HG03097 (cell line): ENCODE measurements at regions not wholly inside any gene's neighbourhood (a gene's known extent, or its start where the extent isn't known, plus 50 kb on each side); places are given as distances from the start of the nearest gene placed in this dataset.
"Not testable (repeated sequence)": the region's sequence is repeated elsewhere in the genome, so short reads cannot be mapped to it uniquely, and the experiment has no call there.

Source experiments
- ATAC-seq: cut with Tn5 transposase; IDR thresholded peaks from one replicate; pipeline ENCODE4 v1.9.1; 2021; ENCODE audit not compliant: unreplicated experiment, low FRiP score

- no peak for ATAC-seq
Observed at GRCh38 chr1:232364654-232365382, 265.1 kb downstream of the SIPA1L2 start.

GRCh38 chr1:232363008-232363407 is 266.9 kb downstream of the SIPA1L2 start:
- ATAC-seq = no peak

DNA sequence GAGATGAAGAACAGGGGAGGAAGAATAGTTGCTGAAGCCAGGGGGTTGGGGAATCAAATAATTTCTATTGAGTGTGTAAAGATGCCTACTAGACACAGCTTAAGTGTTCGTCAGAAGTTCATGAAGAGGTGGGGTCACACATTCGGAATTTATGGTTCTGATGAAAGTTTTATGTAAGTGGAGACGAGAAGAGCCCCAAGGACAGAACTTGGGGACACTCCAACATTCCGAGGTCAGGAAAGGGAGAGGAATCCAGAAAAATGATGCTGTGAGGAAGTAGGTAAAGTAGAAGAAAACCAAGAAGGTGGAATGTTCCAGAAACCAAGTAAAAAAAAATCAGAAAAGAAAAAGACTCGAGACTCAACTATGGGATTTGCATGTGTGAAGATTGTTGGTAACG is 272.5 kb downstream of the SIPA1L2 start:
- ATAC-seq = no peak

- no peak for ATAC-seq
Observed at GRCh38 chr1:232355162-232356006, 274.5 kb downstream of the SIPA1L2 start.

DNA sequence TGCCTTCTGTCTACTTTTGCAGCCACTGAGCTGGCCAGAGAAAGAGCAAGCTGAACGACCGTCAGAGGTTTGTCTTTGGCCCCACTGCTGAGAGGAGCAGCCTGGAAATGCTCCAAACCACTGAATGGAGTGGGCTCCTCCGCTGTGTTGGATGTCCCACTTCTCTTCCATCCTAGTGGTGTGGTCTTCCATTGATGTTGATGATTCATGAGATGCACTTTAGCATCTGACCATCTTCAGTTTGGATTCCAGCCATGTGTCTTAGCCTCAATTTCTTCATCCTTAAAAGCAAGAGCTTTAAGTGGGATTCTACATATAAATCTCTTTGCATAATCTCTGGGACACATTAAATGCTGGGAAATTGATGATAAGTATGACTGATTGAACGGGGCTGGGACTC is 276.9 kb downstream of the SIPA1L2 start:
- ATAC-seq = no peak

- no peak for ATAC-seq
Observed at GRCh38 chr1:232352366-232352765, 277.6 kb downstream of the SIPA1L2 start.

DNA sequence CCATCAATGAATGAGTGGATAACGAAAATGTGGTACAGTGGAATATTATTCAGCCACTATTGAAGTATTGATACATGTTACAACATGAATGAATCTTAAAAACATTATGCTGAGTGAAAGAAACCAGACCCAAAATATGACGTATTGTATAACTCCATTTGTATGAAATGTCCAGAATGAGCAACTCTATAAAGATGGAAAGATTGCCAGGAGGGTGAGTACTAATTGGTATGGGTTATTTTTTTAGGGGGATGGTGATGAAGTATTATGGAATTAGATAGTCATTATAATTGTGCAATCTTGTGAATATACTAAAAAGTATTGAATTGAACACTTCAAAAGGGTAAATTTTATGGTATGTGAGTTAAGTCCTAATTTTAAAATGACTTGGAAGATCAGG is 278.6 kb downstream of the SIPA1L2 start:
- no peak for ATAC-seq

GRCh38 chr1:232346844-232347243 is 283.1 kb downstream of the SIPA1L2 start:
- no peak for ATAC-seq

DNA sequence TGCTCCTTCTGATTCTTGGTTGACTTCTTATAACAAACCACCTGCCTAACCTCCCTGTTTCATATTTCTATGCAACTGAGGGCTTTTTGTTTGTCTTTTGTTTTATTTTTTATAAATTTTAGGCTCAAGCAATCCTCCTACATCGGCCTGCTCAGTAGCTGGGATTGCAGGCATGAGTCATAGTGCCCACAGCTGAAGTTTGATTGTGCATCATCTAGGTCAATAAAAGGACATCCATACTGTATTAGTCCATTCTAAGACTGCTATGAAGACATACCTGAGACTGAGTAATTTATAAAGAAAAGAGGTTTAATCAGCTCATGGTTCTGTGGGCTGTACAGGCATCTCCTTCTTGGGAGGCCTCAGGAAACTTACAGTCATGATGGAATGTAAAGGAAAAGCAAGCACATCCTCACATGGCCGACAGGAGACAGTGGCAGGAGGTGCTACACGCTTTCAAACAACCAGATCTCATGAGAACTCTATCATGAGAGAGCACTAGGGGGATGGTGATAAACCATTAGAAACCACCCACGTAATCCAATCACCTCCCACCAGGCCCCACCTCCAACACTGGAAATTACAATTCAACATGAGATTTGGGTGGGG is 285.0 kb downstream of the SIPA1L2 start:
- no peak for ATAC-seq

DNA sequence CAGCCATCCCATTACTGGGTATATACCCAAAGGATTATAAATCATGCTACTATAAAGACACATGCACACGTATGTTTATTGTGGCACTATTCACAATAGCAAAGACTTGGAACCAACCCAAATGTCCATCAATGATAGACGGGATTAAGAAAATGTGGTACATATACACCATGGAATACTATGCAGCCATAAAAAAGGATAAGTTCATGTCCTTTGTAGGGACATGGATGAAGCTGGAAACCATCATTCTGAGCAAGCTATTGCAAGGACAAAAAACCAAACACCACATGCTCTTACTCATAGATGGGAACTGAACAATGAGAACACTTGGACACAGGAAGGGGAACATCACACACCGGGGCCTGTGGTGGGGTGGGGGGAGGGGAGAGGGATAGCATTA is 285.7 kb downstream of the SIPA1L2 start:
- not testable (repeated sequence) for ATAC-seq

GRCh38 chr1:232340446-232340845 is 289.5 kb downstream of the SIPA1L2 start:
- ATAC-seq = no peak

GRCh38 chr1:232339073-232339472 is 290.9 kb downstream of the SIPA1L2 start:
- ATAC-seq = no peak

DNA sequence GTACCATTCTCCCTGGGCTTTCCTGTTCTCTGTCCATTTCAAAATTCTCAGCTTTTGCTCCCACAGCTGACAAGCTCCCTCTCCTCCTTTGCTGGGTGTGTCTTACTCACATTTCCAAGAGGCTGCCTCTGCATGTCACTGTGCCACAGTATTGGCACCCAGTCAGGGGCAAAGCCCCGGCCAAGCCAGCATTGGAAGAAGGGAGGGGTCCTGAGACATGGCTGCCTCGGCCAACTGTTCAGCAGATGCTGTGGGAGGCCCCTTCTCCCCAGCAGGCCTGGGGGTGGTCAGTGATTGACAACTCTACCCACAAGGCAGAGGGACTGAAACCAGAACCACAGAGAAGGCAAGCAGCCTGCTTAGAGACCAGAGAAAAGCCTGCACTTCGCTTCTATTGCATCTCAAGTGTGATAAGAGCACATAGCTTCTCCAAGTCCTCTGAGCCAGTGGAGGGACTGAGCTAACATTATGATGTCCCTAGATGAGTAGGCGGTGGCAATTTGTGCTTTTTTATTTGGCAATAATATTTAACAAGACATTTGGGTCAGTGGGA is 294.1 kb downstream of the SIPA1L2 start:
- no peak for ATAC-seq

- no peak for ATAC-seq
Observed at GRCh38 chr1:232335261-232335660, 294.7 kb downstream of the SIPA1L2 start.

DNA sequence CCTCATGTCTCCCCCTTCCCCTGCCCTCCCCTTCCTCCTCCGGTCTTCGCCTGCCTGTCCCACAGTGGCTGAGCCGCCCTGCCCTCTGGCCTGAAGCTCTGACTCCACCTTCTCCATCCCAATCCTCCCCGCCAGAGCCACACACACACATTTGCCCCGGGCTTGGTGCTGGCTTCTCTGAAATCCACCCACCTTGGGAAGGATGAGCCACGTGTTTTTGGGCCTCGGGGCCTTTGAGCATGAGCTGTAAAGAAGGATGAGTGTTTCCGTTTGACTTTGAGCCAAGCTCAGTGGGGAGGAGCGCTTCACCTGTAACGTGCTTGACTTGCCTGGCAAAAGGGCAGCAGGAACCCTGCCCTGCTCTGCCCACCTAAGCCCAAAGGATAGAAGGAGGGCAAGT is 295.1 kb downstream of the SIPA1L2 start:
- no peak for ATAC-seq

DNA sequence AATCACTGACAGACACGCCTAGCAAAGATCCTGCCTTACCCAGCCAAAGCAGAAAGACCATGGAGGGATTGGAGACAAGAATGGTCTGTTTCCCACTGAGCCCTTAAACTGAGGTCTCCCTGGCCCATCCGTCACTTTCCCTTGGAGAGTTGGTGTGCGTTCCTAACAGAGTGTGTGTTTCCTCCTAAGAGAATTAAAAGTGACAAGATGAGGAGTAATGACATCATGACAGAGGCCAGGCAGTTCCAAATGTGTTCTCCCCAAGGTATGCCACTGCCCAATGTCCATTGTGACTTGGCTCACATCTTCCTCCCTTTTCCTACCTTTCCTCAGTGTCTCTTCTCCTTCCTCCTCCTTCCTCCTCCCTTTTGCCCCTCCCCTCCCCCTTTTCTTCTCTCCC is 295.7 kb downstream of the SIPA1L2 start:
- no peak for ATAC-seq

DNA sequence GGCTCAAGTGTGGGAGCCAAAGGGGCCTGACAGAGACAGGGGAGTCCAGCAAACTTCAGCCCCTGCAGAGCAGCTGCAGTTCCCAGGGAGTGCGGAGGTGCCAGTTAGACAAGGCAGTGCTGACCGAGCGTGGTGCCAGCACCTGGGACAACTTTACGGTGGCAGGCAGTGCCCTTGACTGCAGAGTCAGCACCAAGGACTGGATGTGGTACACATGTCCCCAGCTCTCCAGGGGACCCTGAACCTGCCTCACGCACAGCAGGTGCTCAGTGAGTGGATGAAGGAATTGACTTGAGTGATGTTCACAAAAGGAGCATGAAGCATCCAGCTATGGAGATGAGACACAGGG is 296.5 kb downstream of the SIPA1L2 start:
- no peak for ATAC-seq

GRCh38 chr1:232332710-232333418 is 297.1 kb downstream of the SIPA1L2 start:
- ATAC-seq = not testable (repeated sequence)

DNA sequence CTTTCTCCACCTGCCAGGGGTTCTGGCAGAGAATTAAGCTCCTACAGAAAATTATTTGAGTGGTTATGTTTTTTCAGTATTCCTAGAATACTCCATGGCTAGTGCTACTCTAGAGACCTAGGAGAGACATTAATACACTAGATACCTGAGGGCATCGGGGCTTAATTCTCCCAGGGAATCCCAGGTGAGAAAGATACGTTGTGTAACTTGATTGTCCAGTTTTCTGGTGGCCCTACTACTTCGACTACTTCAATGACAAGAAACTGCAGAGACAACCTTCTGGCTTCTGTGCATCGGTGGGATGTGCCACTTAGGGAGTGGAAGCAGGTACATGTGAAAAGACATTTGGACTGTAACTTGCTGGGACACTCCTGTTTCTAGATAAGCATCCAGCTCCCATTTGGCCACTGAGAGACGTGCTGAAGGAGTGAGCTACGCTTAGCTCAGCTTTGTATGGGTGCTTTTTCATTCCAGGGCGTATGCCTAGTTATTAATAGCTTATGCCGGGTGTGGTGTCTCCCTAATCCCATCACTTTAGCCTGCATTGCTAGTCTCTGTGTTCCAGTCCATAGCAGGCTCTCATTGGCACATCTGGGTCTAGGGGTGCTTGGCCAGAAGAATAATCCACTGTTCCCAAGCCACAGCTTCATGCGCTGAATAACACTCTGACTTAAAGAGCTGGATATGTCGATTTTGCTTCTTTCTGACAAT is 300.7 kb downstream of the SIPA1L2 start:
- ATAC-seq = no peak

DNA sequence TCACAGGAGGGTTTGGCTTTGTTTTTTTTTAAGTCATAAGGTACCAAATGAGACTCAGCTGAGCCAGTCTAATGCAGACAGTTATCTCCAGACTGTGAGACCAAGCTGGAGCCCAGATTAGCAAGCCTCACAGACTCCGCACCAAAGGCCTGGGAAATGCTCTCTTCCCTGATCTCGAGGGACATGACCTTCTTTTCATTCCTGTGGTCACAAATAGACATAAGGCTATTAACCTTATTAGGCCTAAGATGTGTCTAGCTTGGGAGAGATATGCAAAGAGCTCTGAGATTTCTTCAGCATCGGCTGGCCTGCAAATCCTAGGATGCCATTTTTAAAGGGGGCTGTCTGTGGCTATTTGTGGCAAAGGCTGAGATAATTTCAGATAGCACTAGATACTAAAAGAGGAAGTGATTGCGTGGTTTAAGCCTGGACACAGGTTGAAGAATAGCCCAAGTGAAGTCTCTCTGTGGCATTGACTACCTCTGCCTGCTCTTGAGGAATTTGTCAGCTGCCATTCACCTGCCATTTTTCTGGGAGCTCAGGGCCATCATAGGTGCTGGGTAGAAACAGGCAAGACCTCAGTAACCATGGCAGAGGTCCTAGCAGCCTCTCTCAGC is 301.3 kb downstream of the SIPA1L2 start:
- no peak for ATAC-seq
